ENCODE measurements at regions not wholly inside any gene's neighbourhood (a gene's known extent, or its start where the extent isn't known, plus 50 kb on each side); places are given as distances from the start of the nearest gene placed in this dataset.

DNA sequence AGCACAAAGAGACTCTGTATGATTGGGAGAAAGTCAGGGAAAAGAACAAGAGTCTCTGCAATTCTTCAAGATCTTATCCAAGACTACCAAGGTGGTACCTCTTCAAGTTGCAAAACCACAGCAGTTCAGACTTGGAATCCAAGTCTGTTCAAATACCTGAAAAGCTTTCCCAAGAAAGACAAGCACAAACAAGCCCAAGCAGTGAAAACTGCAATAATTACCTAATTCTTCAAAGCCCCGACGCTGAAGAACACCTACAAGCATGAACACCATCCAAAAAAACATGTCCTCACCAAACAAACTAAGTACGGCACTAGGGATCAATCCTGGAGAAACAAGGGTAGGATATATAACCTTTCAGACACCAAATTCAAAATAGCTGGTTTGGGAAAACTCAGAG, 299.3 kb upstream of the ALCAM start:
- DNase-seq (no peak), ATAC-seq (no peak)
- H3K4me1 Mint-ChIP-seq (ENCODE audit: low read depth) = no peaks in the 10 kb centered on the region
- CTCF ChIA-PET = no interaction called here
- H3K9me3 Mint-ChIP-seq (ENCODE audit: insufficient read depth) = no peaks in the 10 kb centered on the region
- POLR2A ChIA-PET = no interaction called here
- no peak overlapping the region for H3K4me3 Mint-ChIP-seq
- H3K27me3 Mint-ChIP-seq (ENCODE audit: low read depth) = no peaks in the 10 kb centered on the region
- H3K27ac Mint-ChIP-seq = no peak overlapping the region
- H3K36me3 Mint-ChIP-seq (ENCODE audit: low read depth) = no peaks in the 10 kb centered on the region

DNA sequence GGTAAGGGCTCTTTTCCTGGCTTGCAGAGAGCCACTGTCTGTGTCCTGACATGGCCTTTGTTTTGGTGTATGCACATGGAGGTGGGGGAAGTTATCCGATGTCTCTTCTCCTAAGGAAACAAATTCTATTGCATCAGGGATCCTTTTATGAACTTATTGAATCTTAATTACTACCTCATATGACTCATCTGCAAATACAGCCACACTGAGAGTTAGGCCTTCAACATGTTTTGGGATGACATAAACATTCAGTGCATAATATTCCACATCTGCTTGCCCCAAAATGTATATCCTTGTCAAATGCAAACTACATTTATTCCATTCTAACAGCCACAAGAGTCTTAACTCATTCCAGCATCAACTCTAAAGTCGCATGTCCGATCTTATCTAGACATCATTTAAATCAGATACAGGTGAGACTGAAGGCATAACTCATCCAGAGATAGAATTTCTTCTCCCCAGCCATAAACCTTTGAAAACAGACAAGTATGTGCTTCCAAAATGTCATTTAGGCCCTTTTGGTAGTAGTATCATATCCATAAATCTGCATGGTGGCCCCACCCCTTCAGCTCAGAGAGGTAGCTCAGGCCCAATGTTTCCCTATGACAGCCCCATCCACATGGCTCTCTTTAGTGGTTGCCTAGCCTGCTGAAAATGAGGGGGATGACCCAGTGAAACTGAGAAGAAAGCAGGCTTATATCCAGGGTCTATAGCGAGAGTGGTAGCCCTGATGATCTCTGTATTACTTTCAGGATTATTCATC, 289.5 kb upstream of the ALCAM start:
- no peaks in the 10 kb centered on the region for H3K9me3 Mint-ChIP-seq (ENCODE audit: insufficient read depth)
- no peaks in the 10 kb centered on the region for H3K27me3 Mint-ChIP-seq (ENCODE audit: low read depth)
- CTCF ChIA-PET = interaction anchor here (0.6 kb wide), 1 partner anchor 309 kb away, joined by 3 read pairs; no protein-coding TSS in a partner anchor
- H3K27ac Mint-ChIP-seq = no peak overlapping the region
- ATAC-seq (no peak), DNase-seq (no peak)
- POLR2A ChIA-PET = no interaction called here
- H3K4me3 Mint-ChIP-seq = no peak overlapping the region
- no peaks in the 10 kb centered on the region for H3K4me1 Mint-ChIP-seq (ENCODE audit: low read depth)
- H3K36me3 Mint-ChIP-seq (ENCODE audit: low read depth) = no peaks in the 10 kb centered on the region

DNA sequence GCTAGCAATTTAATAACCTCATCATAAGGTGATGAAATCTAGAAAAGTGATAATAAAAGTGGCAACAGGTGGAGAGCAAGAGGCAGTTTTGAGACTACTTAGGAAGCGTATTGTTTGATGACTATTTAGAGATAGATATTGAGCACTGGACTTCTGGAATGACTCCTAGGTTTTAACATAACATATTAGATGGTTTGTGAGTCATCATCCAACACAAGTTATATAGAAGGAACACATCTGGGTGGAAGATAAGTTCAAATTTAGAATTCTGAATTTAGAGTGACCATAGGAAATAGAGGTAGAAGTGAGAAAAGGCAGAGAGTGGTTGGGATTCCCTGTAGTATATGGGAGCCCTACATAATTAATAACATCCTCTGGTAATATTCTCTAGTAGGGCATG, 282.8 kb upstream of the ALCAM start:
- CTCF ChIA-PET = no interaction called here
- no peak for ATAC-seq

DNA sequence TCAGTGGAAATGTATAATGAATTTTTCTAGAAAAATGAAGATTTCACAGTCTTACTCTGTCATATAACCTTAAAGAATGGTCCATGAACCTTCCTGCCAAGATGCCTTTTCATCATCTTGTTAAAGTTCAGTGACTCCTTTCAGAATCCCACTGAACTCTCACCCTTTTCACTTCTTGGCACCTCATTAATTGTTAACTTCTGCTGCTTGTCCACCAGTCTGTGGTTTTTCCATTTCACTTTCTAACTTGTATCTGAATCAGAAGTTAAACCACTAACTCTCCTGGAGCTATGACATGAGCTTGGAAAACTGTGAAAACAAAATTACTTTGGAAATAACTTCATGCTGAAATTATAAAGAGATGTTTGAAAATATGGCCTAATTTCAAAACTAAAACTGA, 281.2 kb upstream of the ALCAM start:
- no peak overlapping the region for H3K4me3 Mint-ChIP-seq
- no peak overlapping the region for H3K27ac Mint-ChIP-seq
- POLR2A ChIA-PET = interaction anchor here (0.7 kb wide), 1 partner anchor 67 kb away, joined by 3 read pairs; no protein-coding TSS in a partner anchor
- H3K4me1 Mint-ChIP-seq (ENCODE audit: low read depth) = no peaks in the 10 kb centered on the region
- CTCF ChIA-PET = no interaction called here
- H3K9me3 Mint-ChIP-seq (ENCODE audit: insufficient read depth) = no peaks in the 10 kb centered on the region
- ATAC-seq = no peak
- H3K36me3 Mint-ChIP-seq (ENCODE audit: low read depth) = no peaks in the 10 kb centered on the region
- no peak for DNase-seq
- H3K27me3 Mint-ChIP-seq (ENCODE audit: low read depth) = no peaks in the 10 kb centered on the region

More for the DNA sequence above, 282.8 kb upstream of the ALCAM start:
- Mint-ChIP-seq H3K27ac (no peak overlapping the region), H3K9me3 (ENCODE audit: insufficient read depth) (no peaks in the 10 kb centered on the region), H3K27me3 (ENCODE audit: low read depth) (no peaks in the 10 kb centered on the region), H3K4me1 (ENCODE audit: low read depth) (no peaks in the 10 kb centered on the region), H3K4me3 (no peak overlapping the region), H3K36me3 (ENCODE audit: low read depth) (no peaks in the 10 kb centered on the region)
- DNase-seq = no peak
- POLR2A ChIA-PET = no interaction called here

DNA sequence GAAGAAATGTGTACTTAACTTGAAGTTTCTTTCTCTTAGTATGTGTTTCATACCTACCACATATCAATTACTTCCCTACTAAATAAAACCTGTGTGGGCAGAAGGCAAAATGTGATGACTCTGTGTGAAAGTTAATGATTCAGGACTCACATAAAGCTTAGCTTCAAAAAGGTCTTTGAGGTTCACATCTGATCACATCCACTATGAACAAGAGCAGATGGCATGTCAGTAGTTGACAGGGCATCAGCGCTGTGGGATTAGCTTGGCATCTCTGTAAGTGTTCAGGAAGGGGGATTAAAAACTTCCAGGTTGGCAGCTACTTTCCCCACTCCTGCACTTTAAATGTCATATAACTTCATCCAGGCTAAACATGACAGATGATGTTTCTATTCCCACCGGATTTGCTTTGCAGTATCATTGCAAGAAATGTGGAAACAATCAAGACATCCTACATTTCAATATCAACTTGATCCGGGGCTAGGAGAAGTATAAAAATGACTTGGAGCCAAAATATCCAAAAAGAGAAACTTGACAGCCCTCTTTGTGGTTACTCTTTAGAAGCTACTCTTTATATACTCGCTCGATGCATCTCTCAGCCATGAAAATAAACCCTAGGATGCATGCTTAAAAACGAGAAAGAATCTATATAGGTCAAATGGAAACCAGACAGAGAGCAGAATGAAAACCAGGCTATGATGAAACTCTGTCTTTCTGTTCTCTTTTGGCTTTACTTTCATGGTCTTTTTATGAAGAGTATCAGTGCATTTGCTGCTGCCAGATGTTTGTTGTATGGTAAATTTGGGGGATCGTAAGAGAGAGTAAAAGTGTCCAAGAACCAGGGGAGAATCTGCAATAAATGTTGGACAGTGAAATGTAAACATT, 273.1 kb upstream of the ALCAM start:
- ATAC-seq = no peak
- no peaks in the 10 kb centered on the region for H3K9me3 Mint-ChIP-seq (ENCODE audit: insufficient read depth)
- CTCF ChIA-PET = no interaction called here

DNA sequence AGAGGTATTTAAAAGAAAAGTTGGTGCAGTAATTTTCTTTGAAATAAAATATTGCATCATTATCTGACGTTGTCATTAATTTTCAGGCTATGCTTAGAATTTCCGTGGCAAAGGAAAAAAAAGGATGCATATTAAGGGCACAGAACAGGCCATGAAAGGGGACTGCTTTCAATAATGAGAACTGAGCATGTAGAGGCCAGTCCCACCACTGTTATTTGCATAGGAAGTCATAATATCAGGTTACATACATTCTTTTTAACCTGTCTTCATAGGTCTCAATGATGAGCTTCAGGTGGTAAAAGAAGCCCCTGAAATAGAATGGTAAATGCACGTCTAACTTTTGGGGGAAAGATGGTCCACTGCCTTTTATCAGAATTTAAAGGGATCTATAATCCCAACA, 272.1 kb upstream of the ALCAM start:
- Mint-ChIP-seq H3K36me3 (ENCODE audit: low read depth) (no peaks in the 10 kb centered on the region), H3K4me3 (no peak overlapping the region), H3K4me1 (ENCODE audit: low read depth) (no peaks in the 10 kb centered on the region), H3K27me3 (ENCODE audit: low read depth) (no peaks in the 10 kb centered on the region), H3K27ac (no peak overlapping the region), H3K9me3 (ENCODE audit: insufficient read depth) (no peaks in the 10 kb centered on the region)
- ChIA-PET CTCF (no interaction called here), POLR2A (no interaction called here)
- ATAC-seq (no peak), DNase-seq (no peak)

More for the DNA sequence above, 273.1 kb upstream of the ALCAM start:
- no peak overlapping the region for H3K4me3 Mint-ChIP-seq
- POLR2A ChIA-PET = no interaction called here
- H3K27me3 Mint-ChIP-seq (ENCODE audit: low read depth) = no peaks in the 10 kb centered on the region
- H3K36me3 Mint-ChIP-seq (ENCODE audit: low read depth) = no peaks in the 10 kb centered on the region
- no peak for DNase-seq
- no peak overlapping the region for H3K27ac Mint-ChIP-seq
- H3K4me1 Mint-ChIP-seq (ENCODE audit: low read depth) = no peaks in the 10 kb centered on the region

DNA sequence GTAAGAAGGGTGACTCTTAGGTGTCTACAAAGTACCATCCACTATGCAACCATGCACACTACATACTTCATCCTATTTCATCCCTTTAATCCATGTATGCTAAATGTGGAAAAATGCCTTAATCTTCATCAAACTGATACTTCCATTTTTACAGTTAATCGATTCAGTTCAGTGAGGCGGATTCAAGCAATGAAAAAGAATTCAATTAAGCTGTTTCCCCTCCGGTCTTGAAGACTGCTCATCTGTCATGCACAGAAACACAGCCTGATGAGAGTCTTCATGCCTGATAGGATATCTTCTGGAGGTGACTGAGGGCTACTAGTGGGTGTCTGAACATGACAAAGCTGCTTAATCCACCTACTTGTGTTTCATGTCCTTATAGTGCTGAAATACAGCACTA, 270.6 kb upstream of the ALCAM start:
- CTCF ChIA-PET = no interaction called here
- H3K9me3 Mint-ChIP-seq (ENCODE audit: insufficient read depth) = no peaks in the 10 kb centered on the region
- POLR2A ChIA-PET = no interaction called here
- H3K36me3 Mint-ChIP-seq (ENCODE audit: low read depth) = no peaks in the 10 kb centered on the region
- H3K27ac Mint-ChIP-seq = no peak overlapping the region
- H3K27me3 Mint-ChIP-seq (ENCODE audit: low read depth) = no peaks in the 10 kb centered on the region
- no peak for DNase-seq
- no peak for ATAC-seq
- H3K4me1 Mint-ChIP-seq (ENCODE audit: low read depth) = no peaks in the 10 kb centered on the region
- H3K4me3 Mint-ChIP-seq = no peak overlapping the region

DNA sequence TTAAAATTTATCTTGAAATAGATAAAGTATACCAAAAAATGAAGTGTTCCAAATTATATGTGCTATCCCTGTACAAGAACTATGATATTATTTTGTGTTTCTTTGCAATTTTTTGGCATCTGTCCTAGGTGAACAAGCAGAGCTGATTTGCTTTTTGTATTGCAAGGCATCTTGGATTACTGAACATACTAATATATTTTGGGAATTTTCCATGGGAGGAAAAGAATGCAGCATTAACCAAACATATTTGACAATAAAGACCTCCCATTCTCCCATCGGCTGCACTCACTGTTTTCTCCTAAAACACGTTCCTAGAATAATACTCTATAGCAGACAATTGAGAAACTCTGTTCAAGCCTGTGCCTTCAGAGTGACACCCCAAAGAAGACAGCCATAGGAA, 265.1 kb upstream of the ALCAM start:
- Mint-ChIP-seq H3K27me3 (ENCODE audit: low read depth) (no peaks in the 10 kb centered on the region), H3K36me3 (ENCODE audit: low read depth) (no peaks in the 10 kb centered on the region), H3K4me1 (ENCODE audit: low read depth) (no peaks in the 10 kb centered on the region), H3K9me3 (ENCODE audit: insufficient read depth) (no peaks in the 10 kb centered on the region), H3K4me3 (no peak overlapping the region), H3K27ac (no peak overlapping the region)
- ChIA-PET POLR2A (no interaction called here), CTCF (no interaction called here)
- ATAC-seq (no peak), DNase-seq (no peak)

DNA sequence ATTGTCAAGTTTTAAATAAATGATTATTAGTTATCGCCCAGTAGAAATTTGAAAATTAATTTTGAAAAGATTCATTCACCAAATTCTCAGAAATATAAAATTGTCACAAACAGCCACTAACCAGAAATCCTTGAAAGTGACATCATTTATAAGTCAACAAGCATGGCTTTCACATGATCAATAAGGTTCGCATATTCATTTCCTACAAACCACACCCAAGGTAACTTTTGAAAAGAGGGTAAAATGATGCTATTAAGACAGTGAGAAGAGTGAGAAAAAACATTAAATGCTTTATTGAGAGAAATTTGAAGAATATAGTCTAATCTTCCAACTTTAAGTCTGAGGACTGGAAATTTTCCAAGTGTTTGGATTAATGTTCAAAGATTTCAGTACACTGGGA, 263.6 kb upstream of the ALCAM start:
- CTCF ChIA-PET = no interaction called here
- no peak overlapping the region for H3K27ac Mint-ChIP-seq
- POLR2A ChIA-PET = no interaction called here
- no peaks in the 10 kb centered on the region for H3K4me1 Mint-ChIP-seq (ENCODE audit: low read depth)
- no peak overlapping the region for H3K4me3 Mint-ChIP-seq
- DNase-seq = no peak
- ATAC-seq = no peak
- no peaks in the 10 kb centered on the region for H3K27me3 Mint-ChIP-seq (ENCODE audit: low read depth)
- H3K36me3 Mint-ChIP-seq (ENCODE audit: low read depth) = no peaks in the 10 kb centered on the region
- H3K9me3 Mint-ChIP-seq (ENCODE audit: insufficient read depth) = no peaks in the 10 kb centered on the region

DNA sequence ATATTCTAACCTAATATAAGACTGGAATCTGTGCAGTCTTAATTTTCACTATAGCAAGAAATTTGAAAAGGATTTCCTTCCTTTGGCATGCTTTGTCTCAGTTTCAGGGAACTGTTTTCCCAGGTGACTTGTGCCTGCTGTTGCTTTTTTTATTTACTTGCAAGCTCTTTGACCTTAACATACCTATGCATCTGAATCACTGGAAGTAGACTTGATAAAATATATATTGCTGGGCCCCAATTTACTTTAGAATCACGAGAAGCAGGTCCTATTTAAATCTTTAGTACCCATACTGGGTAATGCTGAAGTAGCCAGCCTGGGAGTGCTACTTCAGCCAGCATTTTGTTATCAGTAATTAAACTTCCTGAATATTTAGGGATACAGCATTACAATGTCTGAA, 257.9 kb upstream of the ALCAM start:
- ATAC-seq = no peak
- Mint-ChIP-seq H3K36me3 (ENCODE audit: low read depth) (no peaks in the 10 kb centered on the region), H3K9me3 (ENCODE audit: insufficient read depth) (no peaks in the 10 kb centered on the region), H3K27me3 (ENCODE audit: low read depth) (no peaks in the 10 kb centered on the region), H3K27ac (no peak overlapping the region), H3K4me3 (no peak overlapping the region), H3K4me1 (ENCODE audit: low read depth) (no peaks in the 10 kb centered on the region)
- CTCF ChIA-PET = no interaction called here
- DNase-seq = no peak
- POLR2A ChIA-PET = no interaction called here

DNA sequence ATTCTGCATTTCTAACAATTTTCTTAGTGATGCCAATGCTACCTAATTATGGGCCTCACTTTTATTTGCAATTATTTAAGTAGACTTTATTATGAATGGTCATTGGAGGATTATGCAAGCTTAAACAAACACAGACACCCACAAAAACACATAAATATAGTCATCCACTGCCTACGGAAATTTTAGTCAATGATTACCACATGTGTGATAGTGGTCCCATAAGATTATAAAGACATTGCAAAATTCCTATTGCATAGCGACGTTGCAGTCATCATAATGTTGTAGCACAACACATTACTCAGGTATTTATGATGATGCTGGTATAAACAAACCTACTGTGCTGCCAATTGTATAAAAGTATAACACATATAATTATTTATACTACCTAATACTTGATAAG, 247.8 kb upstream of the ALCAM start:
- POLR2A ChIA-PET = no interaction called here
- Mint-ChIP-seq H3K4me3 (no peak overlapping the region), H3K4me1 (ENCODE audit: low read depth) (no peaks in the 10 kb centered on the region), H3K27me3 (ENCODE audit: low read depth) (no peaks in the 10 kb centered on the region), H3K36me3 (ENCODE audit: low read depth) (no peaks in the 10 kb centered on the region), H3K9me3 (ENCODE audit: insufficient read depth) (no peaks in the 10 kb centered on the region), H3K27ac (no peak overlapping the region)
- ATAC-seq (no peak), DNase-seq (no peak)
- CTCF ChIA-PET = no interaction called here

DNA sequence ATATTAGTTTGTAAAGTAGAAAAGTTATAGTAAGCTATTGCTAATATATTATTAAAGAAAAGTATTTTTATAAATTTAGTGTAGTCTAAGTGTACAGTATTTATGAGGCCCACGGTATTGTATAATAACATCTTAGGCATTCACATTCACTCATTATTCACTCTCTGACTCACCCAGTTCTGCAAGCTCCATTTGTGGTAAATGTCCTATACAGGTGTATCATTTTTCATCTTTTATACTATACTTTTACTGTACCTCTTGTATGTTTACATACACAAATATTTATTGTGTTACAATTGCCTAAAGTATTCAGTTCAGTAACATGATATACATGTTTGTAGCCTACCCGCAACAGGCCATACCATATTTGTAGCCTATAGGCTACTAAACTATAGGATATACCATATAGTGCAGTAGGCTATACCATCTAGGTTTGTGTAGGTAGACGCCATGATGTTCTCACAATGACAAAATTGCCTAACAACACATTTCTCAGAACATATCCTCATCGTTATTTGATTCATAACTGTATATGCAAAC, 246.8 kb upstream of the ALCAM start:
- Mint-ChIP-seq H3K36me3 (ENCODE audit: low read depth) (no peaks in the 10 kb centered on the region), H3K27ac (no peak overlapping the region), H3K9me3 (ENCODE audit: insufficient read depth) (no peaks in the 10 kb centered on the region), H3K27me3 (ENCODE audit: low read depth) (no peaks in the 10 kb centered on the region), H3K4me3 (no peak overlapping the region), H3K4me1 (ENCODE audit: low read depth) (no peaks in the 10 kb centered on the region)
- CTCF ChIA-PET = no interaction called here
- no peak for DNase-seq
- no peak for ATAC-seq
- POLR2A ChIA-PET = no interaction called here
